ENCODE measurements at regions not wholly inside any gene's neighbourhood (a gene's known extent, or its start where the extent isn't known, plus 50 kb on each side); places are given as distances from the start of the nearest gene placed in this dataset.

DNA sequence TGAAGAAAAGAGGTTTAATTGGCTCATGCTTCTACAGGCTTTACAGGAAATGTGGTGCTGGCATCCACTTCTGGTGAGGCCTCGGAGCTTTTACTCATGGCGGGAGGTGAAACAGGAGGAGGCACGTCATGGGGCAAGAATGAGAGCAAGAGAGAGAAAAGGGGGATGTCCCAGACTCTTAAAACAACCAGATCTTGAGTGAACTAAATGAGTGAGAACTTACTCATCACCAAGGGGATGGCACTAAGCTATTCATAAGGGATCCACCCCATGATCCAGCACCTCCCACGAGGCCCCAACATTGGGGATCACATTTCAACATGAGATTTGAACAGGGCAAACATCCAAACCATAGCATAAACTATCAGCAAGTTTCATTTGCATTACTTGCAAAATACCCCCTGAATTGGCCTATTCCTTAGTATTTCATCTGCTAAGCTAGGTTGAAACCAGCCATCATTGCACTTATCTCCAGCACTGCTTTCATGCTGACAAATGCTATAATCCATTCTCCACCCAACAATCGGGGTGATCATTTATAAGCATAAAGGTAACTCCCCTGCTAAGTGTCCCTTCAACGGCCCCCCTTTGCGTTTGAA lies 179.0 kb downstream of the NOC3L start:
- H3K9me2 ChIP-seq (replicated peaks; ENCODE audit: insufficient read depth, low read length): no peaks in the 10 kb centered on the region
- no peak overlapping the region for H3K9ac ChIP-seq (ENCODE audit: low read length)
- H3K4me2 ChIP-seq (ENCODE audit: low read depth, low read length, poor library complexity, severe bottlenecking): no peak overlapping the region
- H2AFZ ChIP-seq (ENCODE audit: low read depth, low read length, severe bottlenecking): no peak overlapping the region
- no peak for TF ChIP-seq EZH2phosphoT487 (conservative IDR thresholded peaks at IDR 0.05; ENCODE audit: low read length)
- TF ChIP-seq, protein P1, sequence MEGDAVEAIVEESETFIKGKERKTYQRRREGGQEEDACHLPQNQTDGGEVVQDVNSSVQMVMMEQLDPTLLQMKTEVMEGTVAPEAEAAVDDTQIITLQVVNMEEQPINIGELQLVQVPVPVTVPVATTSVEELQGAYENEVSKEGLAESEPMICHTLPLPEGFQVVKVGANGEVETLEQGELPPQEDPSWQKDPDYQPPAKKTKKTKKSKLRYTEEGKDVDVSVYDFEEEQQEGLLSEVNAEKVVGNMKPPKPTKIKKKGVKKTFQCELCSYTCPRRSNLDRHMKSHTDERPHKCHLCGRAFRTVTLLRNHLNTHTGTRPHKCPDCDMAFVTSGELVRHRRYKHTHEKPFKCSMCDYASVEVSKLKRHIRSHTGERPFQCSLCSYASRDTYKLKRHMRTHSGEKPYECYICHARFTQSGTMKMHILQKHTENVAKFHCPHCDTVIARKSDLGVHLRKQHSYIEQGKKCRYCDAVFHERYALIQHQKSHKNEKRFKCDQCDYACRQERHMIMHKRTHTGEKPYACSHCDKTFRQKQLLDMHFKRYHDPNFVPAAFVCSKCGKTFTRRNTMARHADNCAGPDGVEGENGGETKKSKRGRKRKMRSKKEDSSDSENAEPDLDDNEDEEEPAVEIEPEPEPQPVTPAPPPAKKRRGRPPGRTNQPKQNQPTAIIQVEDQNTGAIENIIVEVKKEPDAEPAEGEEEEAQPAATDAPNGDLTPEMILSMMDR (IDR thresholded peaks at IDR 0.05; ENCODE audit: insufficient read depth, low read length, poor library complexity, severe bottlenecking): no peak
- H3K79me2 ChIP-seq (ENCODE audit: insufficient read depth, low read length): no peaks in the 10 kb centered on the region
- H3K9me3 ChIP-seq (ENCODE audit: insufficient read depth, low read length): no peaks in the 10 kb centered on the region
- H3F3A ChIP-seq (ENCODE audit: insufficient read depth): no peaks in the 10 kb centered on the region
- no peaks in the 10 kb centered on the region for H3K27me3 ChIP-seq (ENCODE audit: low read length)
- H3K36me3 ChIP-seq (ENCODE audit: low read length): no peaks in the 10 kb centered on the region
- no peaks in the 10 kb centered on the region for H4K20me1 ChIP-seq (ENCODE audit: low read depth, low read length)
- H3K27ac ChIP-seq (ENCODE audit: low read depth, low read length): no peak overlapping the region
- H3K4me3 ChIP-seq (ENCODE audit: insufficient read depth, low read length, poor library complexity, severe bottlenecking): no peak overlapping the region

DNA sequence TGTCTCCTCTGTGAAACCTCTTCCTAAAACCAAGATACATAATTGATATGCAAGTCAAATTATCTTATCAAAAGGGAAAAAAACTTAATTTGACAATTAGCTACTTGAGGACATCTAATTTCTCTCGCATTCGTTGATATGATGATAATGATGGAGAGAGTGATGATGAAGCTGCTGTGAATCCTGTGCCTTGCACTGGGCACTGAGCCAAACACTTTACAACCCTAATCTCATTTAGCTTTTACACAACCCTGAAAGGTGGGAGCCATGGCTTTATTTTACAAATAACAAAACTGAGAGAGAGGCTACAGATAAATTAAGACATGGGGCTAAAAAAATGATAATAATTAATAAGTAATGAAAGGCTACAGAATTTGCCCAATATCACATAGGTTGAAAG lies 176.0 kb downstream of the NOC3L start:
- H3K9me3 ChIP-seq (ENCODE audit: insufficient read depth, low read length): no peaks in the 10 kb centered on the region
- H3F3A ChIP-seq (ENCODE audit: insufficient read depth): no peaks in the 10 kb centered on the region
- H2AFZ ChIP-seq (ENCODE audit: low read depth, low read length, severe bottlenecking): no peak overlapping the region
- TF ChIP-seq EZH2phosphoT487 (conservative IDR thresholded peaks at IDR 0.05; ENCODE audit: low read length): no peak
- TF ChIP-seq, protein P1 (IDR thresholded peaks at IDR 0.05; ENCODE audit: insufficient read depth, low read length, poor library complexity, severe bottlenecking): no peak
- no peaks in the 10 kb centered on the region for H3K9me2 ChIP-seq (replicated peaks; ENCODE audit: insufficient read depth, low read length)
- H3K9ac ChIP-seq (ENCODE audit: low read length): no peak overlapping the region
- H3K79me2 ChIP-seq (ENCODE audit: insufficient read depth, low read length): no peaks in the 10 kb centered on the region
- no peaks in the 10 kb centered on the region for H3K27me3 ChIP-seq (ENCODE audit: low read length)
- H3K36me3 ChIP-seq (ENCODE audit: low read length): no peaks in the 10 kb centered on the region
- H3K27ac ChIP-seq (ENCODE audit: low read depth, low read length): no peak overlapping the region
- H4K20me1 ChIP-seq (ENCODE audit: low read depth, low read length): no peaks in the 10 kb centered on the region
- H3K4me2 ChIP-seq (ENCODE audit: low read depth, low read length, poor library complexity, severe bottlenecking): no peak overlapping the region
- no peak overlapping the region for H3K4me3 ChIP-seq (ENCODE audit: insufficient read depth, low read length, poor library complexity, severe bottlenecking)

DNA sequence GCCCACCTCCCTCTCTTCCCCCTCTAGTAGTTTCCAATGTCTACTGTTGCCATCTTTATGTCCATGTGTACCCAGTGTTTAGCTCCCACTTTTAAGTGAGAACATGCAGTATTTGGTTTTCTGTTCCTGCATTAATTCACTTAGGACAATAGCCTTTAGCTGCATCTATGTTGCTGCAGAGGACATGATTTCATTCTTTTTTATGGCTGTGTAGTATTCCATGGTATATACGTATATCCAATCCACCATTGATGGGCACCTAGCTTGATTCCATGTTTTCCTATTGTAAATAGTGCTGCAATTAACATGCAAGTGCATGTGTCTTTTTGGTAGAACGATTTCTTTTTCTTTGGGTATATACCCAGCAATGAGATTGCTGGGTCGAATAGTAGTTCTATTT lies 170.4 kb downstream of the NOC3L start:
- Histone ChIP-seq H2AFZ (ENCODE audit: low read depth, low read length, severe bottlenecking) (no peak overlapping the region), H3K36me3 (ENCODE audit: low read length) (no peaks in the 10 kb centered on the region), H3K4me3 (ENCODE audit: insufficient read depth, low read length, poor library complexity, severe bottlenecking) (no peak overlapping the region), H3K4me2 (ENCODE audit: low read depth, low read length, poor library complexity, severe bottlenecking) (no peak overlapping the region), H3K27me3 (ENCODE audit: low read length) (no peaks in the 10 kb centered on the region), H3K79me2 (ENCODE audit: insufficient read depth, low read length) (no peaks in the 10 kb centered on the region), H3K27ac (ENCODE audit: low read depth, low read length) (no peak overlapping the region), H4K20me1 (ENCODE audit: low read depth, low read length) (no peaks in the 10 kb centered on the region), H3K9ac (ENCODE audit: low read length) (no peak overlapping the region), H3K9me2 (replicated peaks; ENCODE audit: insufficient read depth, low read length) (no peaks in the 10 kb centered on the region), H3K9me3 (ENCODE audit: insufficient read depth, low read length) (no peaks in the 10 kb centered on the region), H3F3A (ENCODE audit: insufficient read depth) (no peaks in the 10 kb centered on the region)
- TF ChIP-seq, protein P1 (IDR thresholded peaks at IDR 0.05; ENCODE audit: insufficient read depth, low read length, poor library complexity, severe bottlenecking): no peak
- TF ChIP-seq EZH2phosphoT487 (conservative IDR thresholded peaks at IDR 0.05; ENCODE audit: low read length): no peak
